Muscle of leg (tissue), 3 donors: ENCODE measurements at regions not wholly inside any gene's neighbourhood (a gene's known extent, or its start where the extent isn't known, plus 50 kb on each side); places are given as distances from the start of the nearest gene placed in this dataset.

Experiments
- DNase-seq: peaks from one replicate; pipeline ENCODE4 v3.0.0; 2013
- H3K27ac ChIP-seq: one replicate; pipeline ENCODE4 v1.5.1; 2013; ENCODE audit warnings: mild to moderate bottlenecking, low read length, control low read depth
- H3K27me3 ChIP-seq: one replicate; pipeline ENCODE4 v1.6.1; 2013; ENCODE audit warnings: low read length; ENCODE audit not compliant: control insufficient read depth, insufficient read depth
- H3K36me3 ChIP-seq: one replicate; pipeline ENCODE4 v1.6.1; 2013; ENCODE audit warnings: low read length; ENCODE audit not compliant: control insufficient read depth, insufficient read depth
- H3K4me1 ChIP-seq: one replicate; pipeline ENCODE4 v1.6.1; 2013; ENCODE audit warnings: low read length; ENCODE audit not compliant: control insufficient read depth, insufficient read depth
- H3K4me3 ChIP-seq: one replicate; pipeline ENCODE4 v1.5.1; 2013; ENCODE audit warnings: low read length, control low read depth
- H3K9me3 ChIP-seq: replicated peaks from 2 replicates; pipeline ENCODE4 v1.6.1; 2013; ENCODE audit warnings: low read depth, low read length; ENCODE audit not compliant: control insufficient read depth
- WGBS: methylation state at CpG from one replicate; pipeline ENCODE4 v1.1.5; 2013; ENCODE audit warnings: missing lambda C conversion rate; ENCODE audit not compliant: insufficient coverage; 5-methylcytosine and 5-hydroxymethylcytosine counted together

DNA sequence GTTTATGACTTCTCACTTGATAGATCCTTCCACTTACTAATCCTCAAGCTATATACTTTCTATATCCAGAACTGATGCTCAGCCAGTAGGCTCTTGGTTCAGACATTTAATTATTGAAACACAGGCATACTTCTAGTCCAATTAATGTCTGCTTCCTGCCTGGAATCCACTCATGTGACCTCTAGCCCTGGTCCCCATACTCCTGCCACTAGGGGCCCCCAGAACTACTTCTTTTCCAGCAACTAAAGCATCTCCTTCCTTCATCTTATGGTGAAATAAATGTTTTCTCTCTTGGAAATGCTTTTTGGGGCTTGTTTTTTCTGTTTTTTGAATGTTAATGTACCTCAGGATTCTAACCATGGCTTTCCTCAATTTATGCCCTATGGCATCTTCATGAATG is 527.6 kb downstream of the SATB2 start:
- Histone ChIP-seq H3K9me3 (no peaks in the 10 kb centered on the region), H3K4me3 (no peak overlapping the region), H3K27me3 (no peaks in the 10 kb centered on the region), H3K4me1 (no peaks in the 10 kb centered on the region), H3K36me3 (no peaks in the 10 kb centered on the region), H3K27ac (no peak overlapping the region)
- no peak for DNase-seq

- H3K9me3 ChIP-seq, result no peaks in the 10 kb centered on the region
- H3K27ac ChIP-seq, result no peak overlapping the region
- H3K4me3 ChIP-seq, result no peak overlapping the region
- H3K4me1 ChIP-seq, result no peaks in the 10 kb centered on the region
- no peaks in the 10 kb centered on the region for H3K27me3 ChIP-seq
- whole genome bisulfite sequencing, result 63% methylated on average over 3 of the region's 3 CpGs
- no peak for DNase-seq
- no peaks in the 10 kb centered on the region for H3K36me3 ChIP-seq
Measured at GRCh38 chr2:198928026-198928425, 529.7 kb downstream of the SATB2 start.

GRCh38 chr2:198917926-198918720 is 539.6 kb downstream of the SATB2 start:
- no peak overlapping the region for H3K27ac ChIP-seq
- H3K9me3 ChIP-seq, result no peaks in the 10 kb centered on the region
- H3K36me3 ChIP-seq, result no peaks in the 10 kb centered on the region
- H3K27me3 ChIP-seq, result no peaks in the 10 kb centered on the region
- no peak overlapping the region for H3K4me3 ChIP-seq
- H3K4me1 ChIP-seq, result no peaks in the 10 kb centered on the region
- DNase-seq, result no peak
- no CpG with 5 or more reads among the region's 3 CpGs for WGBS

- no peaks in the 10 kb centered on the region for H3K9me3 ChIP-seq
- no peaks in the 10 kb centered on the region for H3K4me1 ChIP-seq
- no peaks in the 10 kb centered on the region for H3K36me3 ChIP-seq
- DNase-seq, result no peak
- WGBS, result no CpG with 5 or more reads among the region's 2 CpGs
- H3K27me3 ChIP-seq, result no peaks in the 10 kb centered on the region
- H3K27ac ChIP-seq, result no peak overlapping the region
- no peak overlapping the region for H3K4me3 ChIP-seq
Measured at GRCh38 chr2:198917275-198917674, 540.5 kb downstream of the SATB2 start.

DNA sequence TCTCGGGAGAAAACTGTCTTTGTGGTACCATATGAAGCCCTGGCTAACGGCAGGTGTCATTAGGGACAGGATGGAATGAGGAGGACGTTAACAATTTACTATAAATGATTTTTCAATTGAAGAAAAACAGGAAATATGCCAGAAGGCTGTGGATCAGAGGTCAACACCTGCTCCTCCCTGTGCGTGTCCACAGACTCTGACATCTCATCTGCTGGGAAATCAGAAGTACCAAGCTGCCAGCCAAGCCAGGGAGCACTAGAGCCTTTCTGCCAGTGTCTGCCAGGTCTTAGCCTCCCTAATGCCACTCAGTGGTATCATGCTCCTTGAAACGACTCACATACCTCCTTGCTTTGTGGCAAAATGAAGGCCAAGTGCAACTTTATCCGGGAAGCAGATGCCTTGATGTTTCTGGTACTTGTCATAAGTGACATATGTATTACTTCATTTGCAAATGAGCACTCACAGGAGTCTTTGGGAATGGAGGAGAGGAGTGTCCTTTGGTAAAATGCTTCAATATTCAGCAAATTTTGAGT is 541.1 kb downstream of the SATB2 start:
- WGBS, result 29% methylated on average over 1 of the region's 6 CpGs
- Histone ChIP-seq H3K9me3 (no peaks in the 10 kb centered on the region), H3K27ac (no peak overlapping the region), H3K4me1 (no peaks in the 10 kb centered on the region), H3K36me3 (no peaks in the 10 kb centered on the region), H3K27me3 (no peaks in the 10 kb centered on the region), H3K4me3 (no peak overlapping the region)
- DNase-seq, result no peak

DNA sequence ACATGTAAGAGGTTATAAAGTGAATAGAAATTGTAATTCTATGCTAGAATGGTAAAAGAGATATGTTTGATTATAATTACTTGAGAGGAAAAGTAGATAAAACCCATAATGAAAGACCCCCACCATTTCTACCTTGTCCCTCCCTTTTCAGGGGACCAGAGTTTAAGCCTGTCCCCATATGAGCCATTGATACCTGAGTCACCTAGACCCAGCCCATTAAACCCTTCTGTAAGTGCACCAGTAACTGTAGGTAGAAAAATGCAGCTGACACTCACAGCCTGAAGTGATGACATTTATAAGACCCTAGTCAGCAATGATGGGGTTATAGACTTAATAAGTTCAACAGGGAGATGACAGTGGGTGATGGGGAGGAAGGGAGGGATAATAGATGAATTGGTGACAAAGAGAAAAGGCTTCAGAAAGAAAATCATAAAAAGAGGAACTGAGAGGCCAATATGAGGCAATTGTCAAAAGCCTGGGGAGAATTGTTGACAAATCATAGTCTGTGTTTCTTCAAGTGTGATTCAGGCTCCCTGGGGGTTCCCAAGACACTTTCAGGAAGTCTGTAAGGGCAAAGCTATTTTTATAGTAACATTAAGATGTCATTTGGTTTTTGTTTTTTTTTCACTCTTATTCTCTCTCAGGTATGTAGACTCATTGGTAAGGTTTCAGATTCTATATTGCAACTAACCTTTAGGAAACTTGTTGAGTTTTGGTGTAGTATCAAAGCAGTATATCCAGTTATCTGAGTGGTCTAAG is 544.2 kb downstream of the SATB2 start:
- Histone ChIP-seq H3K4me1 (no peaks in the 10 kb centered on the region), H3K4me3 (no peak overlapping the region), H3K9me3 (no peaks in the 10 kb centered on the region)

DNA sequence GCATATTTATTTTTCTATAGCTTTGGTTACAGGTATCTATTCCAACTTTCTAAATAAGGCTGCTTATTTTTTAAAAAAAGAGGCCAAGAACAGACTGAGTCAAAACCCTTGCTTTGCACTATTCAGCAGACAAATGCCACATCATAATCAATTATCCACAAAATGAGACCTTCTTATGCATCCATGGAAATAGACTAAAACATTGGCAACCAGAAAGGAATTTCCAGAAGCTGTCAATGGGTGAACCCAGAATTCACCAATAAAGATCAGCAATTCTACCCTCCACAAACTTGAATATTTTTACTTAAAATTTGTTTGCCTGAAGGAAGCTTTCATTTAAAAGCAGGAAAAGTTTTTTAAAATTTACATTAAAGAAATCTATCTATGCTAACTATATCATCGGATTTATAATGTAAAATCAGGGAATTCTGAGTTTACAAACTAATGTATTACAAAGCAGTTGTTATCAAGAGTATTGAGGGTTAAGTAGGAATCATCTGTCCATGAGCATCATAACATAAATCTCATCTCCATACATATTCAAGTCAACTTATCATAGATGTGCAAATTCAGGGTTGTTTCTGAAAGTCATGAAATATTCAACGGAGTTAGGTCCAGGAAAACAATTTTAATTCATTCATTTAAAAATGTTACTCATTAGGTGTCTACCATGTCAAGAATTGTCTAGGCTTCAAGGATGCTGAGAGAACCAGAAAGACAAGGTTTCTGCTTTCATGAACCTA is 548.0 kb downstream of the SATB2 start:
- Histone ChIP-seq H3K36me3 (no peaks in the 10 kb centered on the region), H3K4me1 (no peaks in the 10 kb centered on the region), H3K9me3 (no peaks in the 10 kb centered on the region), H3K27me3 (no peaks in the 10 kb centered on the region), H3K27ac (no peak overlapping the region), H3K4me3 (no peak overlapping the region)
- DNase-seq, result no peak
- no CpG with 5 or more reads among the region's 2 CpGs for WGBS

More for the DNA sequence above, 544.2 kb downstream of the SATB2 start:
- no peak for DNase-seq
- H3K27ac ChIP-seq, result no peak overlapping the region
- H3K36me3 ChIP-seq, result no peaks in the 10 kb centered on the region
- H3K27me3 ChIP-seq, result no peaks in the 10 kb centered on the region

- DNase-seq, result no peak
- no peaks in the 10 kb centered on the region for H3K9me3 ChIP-seq
- H3K27me3 ChIP-seq, result no peaks in the 10 kb centered on the region
- H3K36me3 ChIP-seq, result no peaks in the 10 kb centered on the region
- no peaks in the 10 kb centered on the region for H3K4me1 ChIP-seq
- H3K27ac ChIP-seq, result no peak overlapping the region
- 45% methylated on average over 2 of the region's 7 CpGs for WGBS
- H3K4me3 ChIP-seq, result no peak overlapping the region
Measured at GRCh38 chr2:198905881-198906612, 551.7 kb downstream of the SATB2 start.

- Histone ChIP-seq H3K36me3 (no peaks in the 10 kb centered on the region), H3K4me3 (no peak overlapping the region), H3K4me1 (no peaks in the 10 kb centered on the region), H3K27me3 (no peaks in the 10 kb centered on the region), H3K9me3 (no peaks in the 10 kb centered on the region), H3K27ac (no peak overlapping the region)
- DNase-seq, result no peak
Measured at GRCh38 chr2:198901894-198902293, 555.8 kb downstream of the SATB2 start.

DNA sequence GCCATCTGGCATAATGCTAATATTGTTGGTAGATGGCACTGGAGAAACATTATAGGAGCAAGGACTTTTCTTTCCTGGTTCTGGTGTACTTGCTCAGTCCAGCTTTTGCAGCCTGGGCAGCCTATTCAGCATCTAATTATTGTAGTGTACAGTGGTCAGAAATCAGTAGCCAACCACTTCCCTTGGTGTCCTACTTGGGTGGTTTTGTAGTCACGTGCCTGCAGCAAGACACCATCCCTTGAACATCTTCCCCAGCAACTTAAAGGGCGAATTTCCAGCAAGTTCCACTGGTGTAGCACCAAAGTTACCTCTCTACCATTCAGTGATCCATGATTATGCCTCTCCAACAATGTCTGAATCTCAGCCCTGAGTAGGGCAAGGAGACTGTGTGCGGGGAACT is 557.6 kb downstream of the SATB2 start:
- Histone ChIP-seq H3K27ac (no peak overlapping the region), H3K9me3 (no peaks in the 10 kb centered on the region), H3K4me3 (no peak overlapping the region), H3K36me3 (no peaks in the 10 kb centered on the region), H3K4me1 (no peaks in the 10 kb centered on the region), H3K27me3 (no peaks in the 10 kb centered on the region)
- no peak for DNase-seq
- WGBS, result no CpG with 5 or more reads among the region's 3 CpGs
